22Rv1 (cell line): ENCODE measurements at regions not wholly inside any gene's neighbourhood (a gene's known extent, or its start where the extent isn't known, plus 50 kb on each side); places are given as distances from the start of the nearest gene placed in this dataset.

Experiments used
- ZFX ChIP-seq: fragments of 450-650 bp; IDR thresholded peaks from 2 replicates; pipeline ENCODE4 v1.6.1; 2017; ENCODE audit warnings: antibody characterized with exemption, borderline replicate concordance
- TF ChIP-seq, protein P1 (sequence below): fragments of 450-650 bp; IDR thresholded peaks from 2 replicates; pipeline ENCODE4 v1.5.1; 2017; ENCODE audit warnings: mild to moderate bottlenecking

DNA sequence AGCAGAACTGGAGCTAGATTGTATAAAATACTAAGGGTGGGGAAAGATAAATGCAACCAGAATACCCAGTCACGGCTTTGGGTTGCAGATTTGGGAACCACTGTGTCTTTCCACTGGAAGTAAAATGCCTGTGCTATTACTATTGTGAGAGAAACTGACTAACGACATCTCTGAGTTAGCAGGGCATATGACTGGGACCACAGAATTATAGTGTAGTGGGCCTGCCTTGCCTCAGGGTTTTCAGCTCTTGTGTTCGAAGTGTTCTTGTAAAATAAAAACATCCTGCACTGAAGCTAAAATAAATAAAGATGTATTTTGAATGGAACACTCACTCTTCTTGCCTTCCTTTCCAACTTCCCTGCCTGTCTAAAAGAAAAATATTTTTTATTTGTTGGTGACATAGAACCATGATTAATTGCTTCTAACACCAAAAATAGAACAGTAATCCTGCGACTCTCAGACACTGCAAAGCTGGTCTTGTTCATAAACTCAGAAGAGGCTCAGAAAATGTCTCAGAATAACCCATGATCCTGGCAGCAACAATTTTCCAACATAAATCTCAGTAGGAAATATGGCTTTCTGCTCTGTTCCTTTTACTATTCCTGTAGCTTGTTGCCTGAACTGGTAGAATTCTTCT is 104.2 kb downstream of the FAM47B start:
- TF ChIP-seq, protein P1, sequence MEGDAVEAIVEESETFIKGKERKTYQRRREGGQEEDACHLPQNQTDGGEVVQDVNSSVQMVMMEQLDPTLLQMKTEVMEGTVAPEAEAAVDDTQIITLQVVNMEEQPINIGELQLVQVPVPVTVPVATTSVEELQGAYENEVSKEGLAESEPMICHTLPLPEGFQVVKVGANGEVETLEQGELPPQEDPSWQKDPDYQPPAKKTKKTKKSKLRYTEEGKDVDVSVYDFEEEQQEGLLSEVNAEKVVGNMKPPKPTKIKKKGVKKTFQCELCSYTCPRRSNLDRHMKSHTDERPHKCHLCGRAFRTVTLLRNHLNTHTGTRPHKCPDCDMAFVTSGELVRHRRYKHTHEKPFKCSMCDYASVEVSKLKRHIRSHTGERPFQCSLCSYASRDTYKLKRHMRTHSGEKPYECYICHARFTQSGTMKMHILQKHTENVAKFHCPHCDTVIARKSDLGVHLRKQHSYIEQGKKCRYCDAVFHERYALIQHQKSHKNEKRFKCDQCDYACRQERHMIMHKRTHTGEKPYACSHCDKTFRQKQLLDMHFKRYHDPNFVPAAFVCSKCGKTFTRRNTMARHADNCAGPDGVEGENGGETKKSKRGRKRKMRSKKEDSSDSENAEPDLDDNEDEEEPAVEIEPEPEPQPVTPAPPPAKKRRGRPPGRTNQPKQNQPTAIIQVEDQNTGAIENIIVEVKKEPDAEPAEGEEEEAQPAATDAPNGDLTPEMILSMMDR = no peak
- TF ChIP-seq ZFX = no peak
